HEK293T (cell line): ENCODE measurements at regions not wholly inside any gene's neighbourhood (a gene's known extent, or its start where the extent isn't known, plus 50 kb on each side); places are given as distances from the start of the nearest gene placed in this dataset.

Experiments used
- ARNT ChIP-seq: fragments of 450-650 bp; IDR thresholded peaks from 2 replicates; pipeline ENCODE4 v1.6.1; 2017; ENCODE audit warnings: mild to moderate bottlenecking
- BHLHE40 ChIP-seq: fragments of 450-650 bp; IDR thresholded peaks from 2 replicates; pipeline ENCODE4 v1.6.1; 2016; ENCODE audit warnings: mild to moderate bottlenecking, moderate library complexity, borderline replicate concordance
- CTBP1 ChIP-seq: fragments of 450-650 bp; IDR thresholded peaks from 2 replicates; pipeline ENCODE4 v1.6.1; 2016; ENCODE audit warnings: borderline replicate concordance
- ELF4 ChIP-seq: fragments of 450-650 bp; IDR thresholded peaks from 2 replicates; pipeline ENCODE4 v1.6.1; 2017; ENCODE audit warnings: antibody characterized with exemption
- FOXA1 ChIP-seq: fragments of 450-650 bp; IDR thresholded peaks from 2 replicates; pipeline ENCODE4 v1.6.1; 2016; ENCODE audit warnings: mild to moderate bottlenecking
- FOXK2 ChIP-seq: fragments of 450-650 bp; IDR thresholded peaks from 2 replicates; pipeline ENCODE4 v1.6.1; 2016; ENCODE audit warnings: mild to moderate bottlenecking
- FOXM1 ChIP-seq: fragments of 450-650 bp; IDR thresholded peaks from 2 replicates; pipeline ENCODE4 v1.6.1; 2017; ENCODE audit warnings: mild to moderate bottlenecking, borderline replicate concordance
- HDGF ChIP-seq: fragments of 450-650 bp; IDR thresholded peaks from 2 replicates; pipeline ENCODE4 v1.6.1; 2017; ENCODE audit warnings: antibody characterized with exemption, borderline replicate concordance
- NFRKB ChIP-seq: fragments of 450-650 bp; IDR thresholded peaks from 2 replicates; pipeline ENCODE4 v1.6.1; 2016; ENCODE audit warnings: mild to moderate bottlenecking, moderate library complexity
- SP1 ChIP-seq: fragments of 450-650 bp; IDR thresholded peaks from 2 replicates; pipeline ENCODE4 v1.6.1; 2017
- SUZ12 ChIP-seq: fragments of 450-650 bp; IDR thresholded peaks from 2 replicates; pipeline ENCODE4 v1.6.1; 2016; ENCODE audit warnings: mild to moderate bottlenecking
- TARDBP ChIP-seq: fragments of 450-650 bp; IDR thresholded peaks from 2 replicates; pipeline ENCODE4 v1.6.1; 2016
- ZNF384 ChIP-seq: fragments of 450-650 bp; IDR thresholded peaks from 2 replicates; pipeline ENCODE4 v1.6.1; 2016
- TF ChIP-seq, protein P1 (sequence below): fragments of 450-650 bp; IDR thresholded peaks from 2 replicates; pipeline ENCODE4 v1.6.1; 2016

DNA sequence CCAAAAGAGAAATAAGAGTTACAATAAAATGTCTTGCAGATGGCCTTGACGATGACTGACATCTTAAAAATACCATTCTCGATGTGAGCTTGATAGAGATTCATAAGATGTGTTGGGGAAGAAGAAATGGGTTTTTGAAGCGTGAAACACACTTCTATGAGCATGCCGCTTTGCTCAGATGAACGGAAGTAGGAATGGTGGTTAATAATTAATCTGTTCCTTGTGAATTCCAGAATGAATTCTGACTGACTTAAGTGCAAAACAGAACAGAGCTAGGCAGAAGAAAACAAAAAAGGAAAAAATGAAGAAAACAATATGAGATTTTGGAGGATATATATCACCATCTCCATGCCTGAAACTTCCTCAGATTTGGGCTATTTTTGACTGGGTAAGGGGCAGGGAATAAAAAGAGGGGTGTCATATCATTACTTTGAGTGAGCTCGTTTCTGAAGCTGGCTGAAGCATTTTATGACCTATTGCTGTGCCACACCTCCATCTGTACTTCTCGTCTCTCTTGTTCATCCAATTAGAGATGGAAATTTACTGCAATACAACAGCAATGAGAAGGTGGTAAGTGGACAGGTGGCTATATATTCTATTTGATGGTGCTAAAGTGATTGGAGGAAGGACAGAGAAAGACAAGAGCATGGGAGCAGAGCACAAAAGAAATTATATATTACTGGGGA, 1152.0 kb upstream of the CDH8 start:
- TF ChIP-seq FOXK2: no peak
- no peak for TF ChIP-seq SP1
- TF ChIP-seq HDGF: no peak
- TF ChIP-seq FOXM1: no peak
- no peak for TF ChIP-seq ZNF384
- TF ChIP-seq BHLHE40: no peak
- no peak for TF ChIP-seq CTBP1
- TF ChIP-seq, protein P1, sequence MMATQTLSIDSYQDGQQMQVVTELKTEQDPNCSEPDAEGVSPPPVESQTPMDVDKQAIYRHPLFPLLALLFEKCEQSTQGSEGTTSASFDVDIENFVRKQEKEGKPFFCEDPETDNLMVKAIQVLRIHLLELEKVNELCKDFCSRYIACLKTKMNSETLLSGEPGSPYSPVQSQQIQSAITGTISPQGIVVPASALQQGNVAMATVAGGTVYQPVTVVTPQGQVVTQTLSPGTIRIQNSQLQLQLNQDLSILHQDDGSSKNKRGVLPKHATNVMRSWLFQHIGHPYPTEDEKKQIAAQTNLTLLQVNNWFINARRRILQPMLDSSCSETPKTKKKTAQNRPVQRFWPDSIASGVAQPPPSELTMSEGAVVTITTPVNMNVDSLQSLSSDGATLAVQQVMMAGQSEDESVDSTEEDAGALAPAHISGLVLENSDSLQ: no peak
- TF ChIP-seq NFRKB: no peak
- TF ChIP-seq TARDBP: no peak
- no peak for TF ChIP-seq ELF4
- no peak for TF ChIP-seq SUZ12
- TF ChIP-seq ARNT: no peak
- no peak for TF ChIP-seq FOXA1
